Stimulated activated naive CD8-positive, alpha-beta T cell treated with anti-CD3 and anti-CD28 coated beads, Interleukin-15, amount 100 ng/mL, for 72 hours (primary cell): ENCODE measurements at regions not wholly inside any gene's neighbourhood (a gene's known extent, or its start where the extent isn't known, plus 50 kb on each side); places are given as distances from the start of the nearest gene placed in this dataset.
A peak's percentile ranks its signal among the peaks of the same experiment; 100 is the strongest.

Experiments
- ATAC-seq: fragments of 150-1000 bp; cut with Tn5 transposase; 2 replicates; pipeline ENCODE4 v1.10.0; 2021; ENCODE audit warnings: mild to moderate bottlenecking, moderate library complexity
- DNase-seq, 2 donors: peaks; one replicate each; pipeline ENCODE4 v3.0.0; 2021 to 2022
- H3K27ac Mint-ChIP-seq, 2 donors: one replicate each; pipeline ENCODE4 v1.8.0; 2022; ENCODE audit warnings: mild to moderate bottlenecking in 2 of 2, mixed read lengths in 2 of 2, moderate library complexity in 2 of 2
- H3K27me3 Mint-ChIP-seq: one replicate; pipeline ENCODE4 v1.8.0; 2022; ENCODE audit warnings: mixed read lengths
- H3K4me1 Mint-ChIP-seq: one replicate; pipeline ENCODE4 v1.8.0; 2022; ENCODE audit warnings: mild to moderate bottlenecking, mixed read lengths
- H3K4me3 Mint-ChIP-seq, 2 donors: one replicate each; pipeline ENCODE4 v1.8.0; 2022; ENCODE audit warnings: mild to moderate bottlenecking in 2 of 2, mixed read lengths in 2 of 2, moderate library complexity in 1 of 2
- H3K9me3 Mint-ChIP-seq, 2 donors: one replicate each; pipeline ENCODE4 v1.8.0; 2022; ENCODE audit warnings: mixed read lengths in 2 of 2

DNA sequence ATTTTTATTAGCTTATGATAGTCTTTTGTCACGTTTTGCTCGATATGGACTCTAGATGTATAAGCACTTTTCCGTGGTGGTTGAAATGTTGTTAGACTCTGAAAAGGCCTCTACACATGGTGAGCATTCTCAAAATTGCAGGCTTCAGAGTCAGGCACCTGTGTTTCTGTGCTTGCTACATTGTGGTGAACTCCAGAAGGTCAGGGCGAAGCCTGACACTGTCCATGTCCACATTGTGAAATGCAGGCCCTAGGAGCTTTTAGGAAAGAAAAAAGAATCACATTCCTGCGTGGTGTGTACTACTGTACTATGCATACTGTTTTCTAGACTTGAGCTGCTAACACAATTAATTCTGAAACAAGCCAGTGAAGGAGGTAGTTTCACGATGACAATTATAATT lies 86.3 kb downstream of the HS3ST1 start:
- Mint-ChIP-seq H3K4me3 (no peak overlapping the region), H3K9me3 (no peaks in the 10 kb centered on the region), H3K27me3 (no peaks in the 10 kb centered on the region), H3K27ac (no peak overlapping the region), H3K4me1 (no peaks in the 10 kb centered on the region)
- ATAC-seq = no peak
- DNase-seq = no peak

DNA sequence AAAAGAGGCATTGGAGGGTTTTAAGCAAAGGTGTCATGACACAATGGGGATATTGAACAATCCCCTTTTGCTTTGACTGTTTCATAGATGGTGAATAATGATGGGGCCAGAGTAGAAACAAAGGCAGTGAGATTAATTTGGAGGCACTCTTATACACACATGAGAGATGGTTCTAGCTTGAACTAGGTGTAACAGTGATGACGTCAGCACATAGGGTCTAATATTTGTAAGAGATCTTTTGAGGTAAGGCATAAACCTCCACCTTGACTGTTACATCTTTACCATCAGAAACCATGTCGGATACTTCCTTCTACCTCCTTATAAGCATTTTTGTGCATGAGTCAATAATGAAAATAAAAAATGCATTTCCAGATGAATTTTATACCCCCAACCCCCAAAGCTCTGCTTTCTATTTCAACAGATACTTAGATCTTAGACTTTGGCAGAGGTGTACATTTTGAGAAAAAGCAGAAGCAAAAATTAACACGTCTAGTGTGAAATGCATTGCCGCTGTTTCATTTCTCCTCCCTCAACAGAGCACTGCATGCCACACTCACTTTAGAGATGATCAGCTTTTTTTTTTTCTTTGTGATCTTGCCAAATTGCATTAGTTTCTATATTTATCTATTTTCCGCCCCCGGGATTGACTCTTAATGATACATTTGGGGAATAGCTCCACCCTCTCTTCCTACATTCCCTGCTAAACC lies 87.2 kb downstream of the HS3ST1 start:
- Mint-ChIP-seq H3K9me3 (no peaks in the 10 kb centered on the region), H3K27ac (no peak overlapping the region), H3K27me3 (no peaks in the 10 kb centered on the region), H3K4me1 (no peaks in the 10 kb centered on the region), H3K4me3 (no peak overlapping the region)
- no peak for DNase-seq
- ATAC-seq = no peak

DNA sequence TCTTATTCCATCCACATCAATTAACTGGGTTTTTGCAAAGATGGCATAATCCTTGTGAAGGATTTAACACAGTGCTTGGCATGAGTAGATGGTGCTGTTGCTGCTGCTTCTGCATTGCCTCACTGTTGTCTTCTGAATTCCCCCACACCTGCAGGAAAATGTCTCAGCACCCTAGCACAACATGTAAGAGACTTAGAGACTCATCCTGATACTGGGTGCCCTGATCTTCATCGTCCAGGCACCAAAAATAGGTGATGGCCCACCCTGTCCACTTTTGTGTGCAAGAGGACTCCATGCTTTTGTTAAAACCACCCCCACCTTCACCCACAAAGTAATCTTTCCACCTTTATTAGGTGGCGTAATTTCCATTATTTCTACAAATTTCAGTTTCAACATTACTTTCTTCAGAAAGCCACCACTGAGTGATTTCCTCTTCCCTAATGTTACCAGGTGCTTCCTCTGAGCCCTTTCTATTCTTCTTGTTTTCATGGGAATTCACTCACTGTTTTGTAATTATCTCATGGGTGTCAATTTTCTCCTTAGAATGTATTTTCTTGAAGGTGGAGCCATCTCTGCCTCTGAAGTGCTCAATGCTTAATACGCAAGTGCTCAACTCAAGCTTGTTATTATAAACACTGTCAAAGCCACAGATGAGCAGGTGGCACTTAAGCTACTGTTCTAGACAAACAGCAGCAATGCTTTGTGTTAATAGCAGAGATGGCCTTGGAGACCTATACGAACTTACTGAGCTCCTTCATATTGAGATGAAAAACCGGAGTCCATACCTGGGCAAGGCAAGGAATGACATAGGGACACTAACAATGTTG lies 89.5 kb downstream of the HS3ST1 start:
- Mint-ChIP-seq H3K4me1 (no peaks in the 10 kb centered on the region), H3K4me3 (no peak overlapping the region), H3K9me3 (no peaks in the 10 kb centered on the region), H3K27me3 (no peaks in the 10 kb centered on the region), H3K27ac (no peak overlapping the region)
- no peak for ATAC-seq
- DNase-seq = no peak

DNA sequence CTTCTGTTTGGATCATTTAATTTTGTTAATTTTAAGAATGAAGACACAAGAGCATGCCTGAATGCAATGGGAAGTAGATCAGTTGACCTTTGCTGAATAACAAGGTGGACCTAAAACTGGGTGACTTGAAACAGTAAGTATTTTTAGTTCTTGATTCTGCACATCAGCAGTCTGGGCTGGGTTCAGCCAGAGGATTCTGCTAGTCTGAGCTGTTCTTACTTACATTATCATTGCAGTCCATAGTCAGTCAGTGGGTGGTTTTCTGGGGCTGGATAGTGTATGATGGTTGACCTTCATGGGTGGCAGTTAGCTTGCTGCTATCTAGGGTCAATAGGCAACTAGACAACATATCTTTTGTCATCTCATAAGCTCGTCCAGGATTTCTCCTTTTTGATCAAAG lies 91.4 kb downstream of the HS3ST1 start:
- H3K27ac Mint-ChIP-seq = no peak overlapping the region
- no peak overlapping the region for H3K4me3 Mint-ChIP-seq
- DNase-seq (no peak), ATAC-seq (no peak)
- no peaks in the 10 kb centered on the region for H3K4me1 Mint-ChIP-seq
- H3K9me3 Mint-ChIP-seq = no peaks in the 10 kb centered on the region
- H3K27me3 Mint-ChIP-seq = no peaks in the 10 kb centered on the region

DNA sequence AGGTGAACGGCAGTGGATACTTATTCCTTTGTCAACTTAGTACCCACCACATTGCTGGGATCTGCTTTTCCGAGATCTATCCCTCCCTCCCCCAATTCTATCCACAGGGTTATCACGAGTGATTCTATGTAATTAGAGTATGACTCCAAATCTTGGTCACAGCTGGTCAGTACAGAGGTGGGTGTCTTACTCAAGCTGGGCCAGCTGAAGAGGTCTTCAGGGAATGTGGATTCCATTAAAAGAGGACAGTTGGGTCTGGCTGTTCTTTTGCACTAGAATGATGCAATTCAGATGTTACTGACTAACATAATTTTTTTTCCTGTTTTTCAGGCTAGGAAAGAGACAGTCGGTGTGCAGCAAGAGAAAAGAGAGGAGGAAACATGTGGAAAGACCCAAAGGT lies 92.3 kb downstream of the HS3ST1 start:
- DNase-seq = no peak
- H3K9me3 Mint-ChIP-seq = no peaks in the 10 kb centered on the region

DNA sequence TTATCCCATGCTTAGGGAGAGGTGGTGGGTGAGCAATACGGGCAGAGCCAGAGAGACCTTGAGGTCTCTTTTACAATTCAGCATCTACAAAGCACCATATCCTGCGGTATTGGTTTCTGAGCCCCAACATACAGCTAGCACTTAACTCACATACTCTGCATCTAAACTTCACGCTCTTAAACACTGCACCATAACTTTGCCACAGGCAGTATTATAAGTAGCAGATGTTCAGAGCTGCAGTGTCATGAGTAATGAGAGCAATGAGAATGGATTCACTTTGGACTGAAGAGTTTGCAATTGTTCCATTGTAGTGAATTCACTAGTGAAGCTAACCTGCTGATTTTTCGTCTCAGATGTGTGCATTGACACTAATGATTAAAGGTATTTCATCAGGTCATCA lies 93.8 kb downstream of the HS3ST1 start:
- H3K27me3 Mint-ChIP-seq = no peaks in the 10 kb centered on the region
- ATAC-seq (no peak), DNase-seq (no peak)
- H3K27ac Mint-ChIP-seq = no peak overlapping the region
- no peaks in the 10 kb centered on the region for H3K9me3 Mint-ChIP-seq
- no peaks in the 10 kb centered on the region for H3K4me1 Mint-ChIP-seq
- H3K4me3 Mint-ChIP-seq = no peak overlapping the region

More for the DNA sequence above, 92.3 kb downstream of the HS3ST1 start:
- no peaks in the 10 kb centered on the region for H3K27me3 Mint-ChIP-seq
- no peaks in the 10 kb centered on the region for H3K4me1 Mint-ChIP-seq
- no peak for ATAC-seq
- H3K4me3 Mint-ChIP-seq = no peak overlapping the region
- H3K27ac Mint-ChIP-seq = no peak overlapping the region

DNA sequence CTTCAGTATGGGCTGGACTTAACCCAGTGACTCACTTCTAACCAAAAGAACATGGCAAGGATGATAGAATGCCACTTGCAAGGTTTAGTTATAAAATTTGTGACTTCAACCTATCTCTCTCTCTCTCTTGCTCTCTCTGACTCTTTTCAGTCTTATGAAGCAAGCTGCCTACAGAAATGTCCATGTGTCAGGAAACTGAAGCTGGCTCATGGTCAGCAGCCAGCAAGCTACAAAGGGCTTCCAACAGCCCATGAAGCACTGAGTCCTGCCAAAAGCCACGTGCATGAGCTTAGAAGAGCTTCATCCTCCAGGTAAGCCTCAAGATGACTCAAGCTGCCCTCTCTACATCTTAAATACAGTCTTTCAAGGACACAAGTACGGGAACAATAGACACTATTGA lies 100.3 kb downstream of the HS3ST1 start:
- ATAC-seq (no peak), DNase-seq (no peak)
- Mint-ChIP-seq H3K27ac (no peak overlapping the region), H3K27me3 (no peaks in the 10 kb centered on the region), H3K4me1 (no peaks in the 10 kb centered on the region), H3K4me3 (no peak overlapping the region), H3K9me3 (peaks cover 11 to 18% of the 10 kb centered on the region in 2 donors)

DNA sequence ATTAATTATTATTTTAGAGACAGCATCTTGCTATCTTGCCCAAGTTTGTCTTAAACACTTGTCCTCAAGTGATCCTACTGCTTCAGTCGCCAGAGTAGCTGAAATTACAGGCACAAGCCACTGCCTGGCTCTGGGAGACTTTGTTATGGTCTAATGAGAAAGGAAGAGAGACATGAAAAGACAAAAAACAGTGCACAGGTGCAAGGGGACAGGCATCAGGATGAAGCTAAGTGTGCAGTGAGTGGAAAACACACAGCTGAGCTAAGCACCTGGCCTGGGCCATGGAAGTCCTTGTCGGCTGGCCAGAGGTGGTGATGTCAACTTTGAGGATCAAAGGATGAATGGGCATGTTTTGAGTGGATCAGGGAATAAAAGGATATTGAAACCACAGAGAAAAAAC lies 102.7 kb downstream of the HS3ST1 start:
- DNase-seq (no peak), ATAC-seq (no peak)
- H3K9me3 Mint-ChIP-seq = peaks cover 30 to 40% of the 10 kb centered on the region in 2 donors
- H3K27me3 Mint-ChIP-seq = no peaks in the 10 kb centered on the region
- H3K4me3 Mint-ChIP-seq = no peak overlapping the region
- H3K4me1 Mint-ChIP-seq = no peaks in the 10 kb centered on the region
- no peak overlapping the region for H3K27ac Mint-ChIP-seq

DNA sequence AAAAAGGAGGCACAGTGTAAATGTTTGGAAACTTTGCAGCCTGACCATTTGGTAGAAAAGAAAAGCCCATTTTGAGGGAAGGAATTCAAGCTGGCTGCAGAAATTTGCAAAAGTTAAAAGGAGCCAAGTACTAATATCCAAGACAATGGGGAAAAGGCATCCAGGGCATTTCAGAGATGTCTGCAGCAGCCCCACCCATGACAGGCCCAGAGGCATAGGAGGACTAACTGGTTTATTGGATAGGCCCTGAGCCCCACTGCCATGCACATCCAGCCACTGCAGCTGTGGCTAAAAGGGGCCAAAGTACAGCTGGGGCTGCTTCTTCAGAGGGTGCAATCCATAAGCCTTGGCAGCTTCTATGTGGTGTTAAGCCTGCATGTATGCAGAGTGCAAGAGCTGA lies 104.9 kb downstream of the HS3ST1 start:
- Mint-ChIP-seq H3K9me3 (peaks cover 30 to 40% of the 10 kb centered on the region in 2 donors), H3K27me3 (no peaks in the 10 kb centered on the region), H3K4me1 (no peaks in the 10 kb centered on the region), H3K27ac (no peak overlapping the region), H3K4me3 (no peak overlapping the region)
- no peak for ATAC-seq
- DNase-seq = no peak

DNA sequence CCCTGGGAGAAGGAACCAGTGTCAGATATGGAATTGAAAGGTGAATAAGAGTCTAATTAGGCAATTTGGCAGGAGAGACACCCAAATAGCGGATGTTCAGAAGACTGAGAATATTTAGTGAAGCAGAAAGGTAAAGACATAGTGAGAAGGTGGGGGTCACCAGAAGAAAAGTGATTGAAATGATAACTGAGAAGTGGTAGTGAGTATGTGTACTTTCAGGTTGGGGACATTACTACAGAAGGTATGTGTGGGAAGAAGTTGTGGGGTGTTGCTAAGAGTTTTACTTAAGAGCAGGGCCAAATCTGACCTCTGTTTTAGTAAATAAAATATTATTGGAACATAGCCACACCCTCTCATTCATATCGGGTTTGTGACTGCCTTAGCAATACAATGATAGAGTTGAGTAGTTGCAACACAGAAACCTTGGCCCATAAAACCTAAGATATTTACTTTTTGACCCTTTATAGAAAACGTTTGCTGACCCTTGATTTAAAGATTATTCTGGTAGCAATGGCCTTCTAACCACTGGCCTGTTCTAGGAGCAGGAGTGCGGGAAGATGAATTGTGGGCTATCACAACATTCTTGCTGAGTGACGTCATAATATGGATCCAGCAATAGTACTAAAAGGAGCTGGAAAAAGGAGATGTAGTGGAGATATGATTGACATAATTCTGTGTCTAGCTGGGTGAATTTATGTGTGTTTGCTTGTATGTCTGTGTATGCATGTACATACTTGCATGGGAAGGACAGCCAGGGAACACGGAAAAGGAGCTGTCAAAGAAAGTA lies 115.3 kb downstream of the HS3ST1 start:
- DNase-seq (no peak), ATAC-seq (no peak)
- H3K9me3 Mint-ChIP-seq = peaks cover 11 to 17% of the 10 kb centered on the region in 2 donors
- peaks cover 9% of the 10 kb centered on the region for H3K27me3 Mint-ChIP-seq
- no peaks in the 10 kb centered on the region for H3K4me1 Mint-ChIP-seq
- no peak overlapping the region for H3K4me3 Mint-ChIP-seq
- H3K27ac Mint-ChIP-seq = no peak overlapping the region

DNA sequence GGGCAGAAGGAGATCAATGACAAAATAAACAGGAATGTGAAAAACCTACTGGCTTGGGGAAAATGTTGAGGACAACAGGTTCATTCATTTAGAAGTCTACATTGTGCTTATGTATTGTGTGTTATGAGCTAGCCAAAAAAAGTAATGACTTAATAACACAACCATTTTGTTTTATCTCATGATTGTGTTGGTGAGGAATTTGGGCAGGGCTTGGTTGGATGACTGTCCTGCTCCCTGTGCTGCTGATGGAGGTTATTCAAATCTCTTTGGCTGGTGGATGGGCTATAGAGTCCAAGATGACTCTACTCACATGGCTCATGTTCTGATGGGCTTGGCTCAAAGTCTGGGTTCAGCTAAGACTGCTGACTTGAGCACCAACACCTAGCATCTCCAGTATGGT lies 116.3 kb downstream of the HS3ST1 start:
- ATAC-seq (no peak), DNase-seq (no peak)
- Mint-ChIP-seq H3K4me1 (no peaks in the 10 kb centered on the region), H3K4me3 (no peak overlapping the region), H3K27me3 (peaks cover 9% of the 10 kb centered on the region), H3K27ac (no peak overlapping the region), H3K9me3 (peaks cover 17 to 22% of the 10 kb centered on the region in 2 donors)

DNA sequence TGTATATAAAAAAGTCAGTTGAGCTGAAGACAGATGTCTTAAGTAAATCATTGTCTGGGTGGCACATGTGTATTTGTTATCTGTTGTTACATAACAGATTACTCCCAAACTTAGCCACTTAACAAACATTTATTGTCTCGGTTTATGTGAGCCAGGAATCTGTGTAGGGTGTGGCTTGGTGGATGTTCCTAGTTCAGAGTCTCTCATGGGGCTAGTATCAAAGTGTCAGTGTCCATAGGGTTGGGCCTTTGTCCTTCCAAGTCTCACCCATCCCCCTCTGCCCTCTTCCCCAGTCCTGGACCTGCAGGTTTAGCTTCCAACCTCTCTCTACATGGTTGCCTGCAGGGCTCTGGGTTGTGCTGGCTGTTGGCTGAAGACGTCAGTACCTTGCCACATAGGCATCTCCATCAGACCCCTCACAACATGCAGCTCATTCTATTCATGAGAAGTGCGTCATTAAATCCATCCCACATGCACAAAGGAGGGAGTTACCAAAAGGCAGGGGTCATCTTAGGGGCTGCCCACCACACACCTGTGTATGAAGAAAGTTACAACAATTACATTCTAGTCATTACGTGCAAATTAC lies 127.5 kb downstream of the HS3ST1 start:
- no peak for DNase-seq
- Mint-ChIP-seq H3K9me3 (no peaks in the 10 kb centered on the region), H3K27me3 (no peaks in the 10 kb centered on the region), H3K4me3 (no peak overlapping the region), H3K27ac (no peak overlapping the region), H3K4me1 (peaks cover 9% of the 10 kb centered on the region)
- ATAC-seq = no peak

DNA sequence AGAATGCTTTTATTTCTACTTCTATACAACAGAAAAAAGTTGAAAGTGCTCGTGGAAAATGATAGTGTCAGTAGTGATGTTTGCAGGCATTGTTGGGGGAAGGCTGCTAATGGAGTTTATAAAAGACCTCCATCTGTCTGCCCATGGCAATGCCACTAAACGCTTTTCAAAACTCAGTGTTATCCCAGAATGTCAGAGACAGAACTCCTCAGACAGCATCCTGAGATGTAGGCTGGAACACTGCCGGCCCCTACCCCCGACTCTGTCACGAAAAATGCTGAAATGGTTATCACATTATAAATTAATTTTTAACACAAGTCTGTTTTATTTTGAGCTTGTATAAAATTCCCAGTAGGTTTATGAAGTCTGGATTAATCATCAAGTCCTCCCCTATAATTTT lies 128.9 kb downstream of the HS3ST1 start:
- Mint-ChIP-seq H3K4me3 (no peak overlapping the region), H3K27ac (no peak overlapping the region), H3K4me1 (peaks cover 9% of the 10 kb centered on the region), H3K9me3 (no peaks in the 10 kb centered on the region), H3K27me3 (no peaks in the 10 kb centered on the region)
- DNase-seq (no peak), ATAC-seq (no peak)

DNA sequence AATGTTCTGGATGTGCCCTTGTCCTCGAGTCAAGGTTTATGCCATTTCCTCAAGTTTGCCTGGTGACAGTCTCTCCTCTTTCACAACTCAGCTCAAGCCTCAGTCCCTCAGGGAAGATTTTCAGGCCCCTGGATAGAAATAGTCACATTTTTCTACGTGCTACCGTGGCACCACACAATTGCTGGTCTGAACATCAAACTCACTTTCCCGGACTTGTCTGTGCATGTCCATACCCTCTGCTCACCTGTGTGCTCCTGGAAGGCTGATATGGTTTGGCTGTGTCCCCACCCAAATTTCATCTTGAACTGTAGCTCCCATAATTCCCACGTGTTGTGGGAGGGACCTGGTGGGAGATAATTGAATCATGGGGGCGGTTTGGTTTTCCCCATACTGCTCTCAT lies 129.7 kb downstream of the HS3ST1 start:
- ATAC-seq (no peak), DNase-seq (no peak)
- Mint-ChIP-seq H3K27me3 (no peaks in the 10 kb centered on the region), H3K4me3 (no peak overlapping the region), H3K4me1 (peaks cover 9% of the 10 kb centered on the region), H3K9me3 (no peaks in the 10 kb centered on the region), H3K27ac (no peak overlapping the region)

DNA sequence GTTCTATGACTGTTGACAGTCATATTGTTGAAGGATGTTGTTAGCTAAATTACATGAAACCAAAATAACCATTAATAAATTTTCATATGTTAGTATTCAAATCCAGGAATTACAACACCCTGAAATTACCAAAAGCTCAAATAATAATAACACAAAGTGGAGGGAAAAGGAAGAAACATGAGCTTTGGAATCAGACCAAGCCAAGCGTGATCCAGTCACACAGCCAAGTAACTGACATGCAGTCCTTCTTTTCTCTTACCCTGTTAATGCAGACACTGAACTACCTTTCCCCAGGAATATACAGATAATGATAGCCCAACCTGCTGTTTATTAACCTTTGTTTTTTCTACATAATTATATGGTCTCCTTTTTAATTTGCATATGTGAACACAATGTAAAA lies 130.2 kb downstream of the HS3ST1 start:
- Mint-ChIP-seq H3K9me3 (no peaks in the 10 kb centered on the region), H3K27ac (no peak overlapping the region), H3K4me1 (peaks cover 9% of the 10 kb centered on the region), H3K4me3 (no peak overlapping the region), H3K27me3 (no peaks in the 10 kb centered on the region)
- ATAC-seq = no peak
- no peak for DNase-seq

DNA sequence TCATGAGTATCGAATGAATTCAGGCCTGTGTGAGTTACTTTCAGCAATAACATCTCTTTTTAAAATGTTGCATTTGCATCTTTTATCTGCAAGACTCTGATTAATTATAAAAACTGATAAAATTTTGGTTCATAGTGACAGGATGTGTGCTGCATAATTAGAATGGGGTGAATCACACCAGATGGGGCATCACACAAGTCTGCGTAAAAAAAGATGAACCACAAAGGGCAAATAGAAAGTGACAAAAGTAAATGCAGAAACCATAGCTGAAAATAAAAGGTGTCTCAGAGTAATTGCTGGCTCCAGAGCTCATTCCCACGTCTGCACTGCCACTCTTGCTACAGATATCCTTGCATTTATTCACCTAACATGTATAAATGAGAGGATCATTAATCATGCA lies 131.1 kb downstream of the HS3ST1 start:
- no peaks in the 10 kb centered on the region for H3K9me3 Mint-ChIP-seq
- peak; percentile 61 for ATAC-seq

More for the DNA sequence above, 131.1 kb downstream of the HS3ST1 start:
- Mint-ChIP-seq H3K4me1 (peaks cover 9% of the 10 kb centered on the region), H3K27me3 (no peaks in the 10 kb centered on the region), H3K4me3 (no peak overlapping the region), H3K27ac (no peak overlapping the region)
- no peak for DNase-seq
